Prostate gland (tissue), 2 donors: ENCODE measurements at regions not wholly inside any gene's neighbourhood (a gene's known extent, or its start where the extent isn't known, plus 50 kb on each side); places are given as distances from the start of the nearest gene placed in this dataset.
"Not testable (repeated sequence)": the region's sequence is repeated elsewhere in the genome, so short reads cannot be mapped to it uniquely, and the experiment has no call there.

Experiments used
- DNase-seq: peaks from one replicate; pipeline ENCODE4 v3.0.0-alpha.2; 2019; ENCODE audit warnings: low spot score
- H3K27ac ChIP-seq, 2 donors: fragments of 200-600 bp; sonication (generic); 2 replicates each; pipeline ENCODE4 v1.5.1; 2017 to 2019
- H3K27me3 ChIP-seq: fragments of 200-600 bp; sonication (generic); replicated peaks from 2 replicates; pipeline ENCODE4 v1.5.1; 2019; ENCODE audit not compliant: insufficient read depth
- H3K36me3 ChIP-seq, 2 donors: fragments of 200-600 bp; sonication (generic); 1 replicate in 1 of 2; 2 replicates in 1 of 2; pipeline versions ENCODE4 v1.5.1 to v1.8.1; 2017 to 2019
- H3K4me1 ChIP-seq: fragments of 200-600 bp; sonication (generic); replicated peaks from 2 replicates; pipeline ENCODE4 v1.5.1; 2019
- H3K4me3 ChIP-seq, 2 donors: fragments of 200-600 bp; sonication (generic); 2 replicates each; pipeline ENCODE4 v1.5.1; 2017 to 2019
- H3K9me3 ChIP-seq: fragments of 200-600 bp; sonication (generic); 2 replicates; pipeline ENCODE4 v1.5.1; 2017
- POLR2A ChIP-seq: fragments of 450-650 bp; IDR thresholded peaks from one replicate; pipeline ENCODE4 v1.6.1; 2016; ENCODE audit warnings: antibody characterized with exemption, mild to moderate bottlenecking
- POLR2AphosphoS5 ChIP-seq: sonication (generic); formaldehyde crosslinking; IDR thresholded peaks from one replicate; pipeline ENCODE4 v1.6.1; 2017; ENCODE audit warnings: antibody characterized with exemption
- WGBS: methylation state at CpG from one replicate; pipeline ENCODE4 v1.1.5; 2018; 5-methylcytosine and 5-hydroxymethylcytosine counted together
- intact Hi-C: fragments of 100-400 bp; cut with DNase I; formaldehyde crosslinking; loops from one replicate; pipeline ENCODE4 v1.14.2; 2022
- TF ChIP-seq, protein P1 (sequence below), 4 experiments: fragments of 200-600 bp in 2 of 4; fragments of 450-650 bp in 2 of 4; sonication (generic) in 2 of 4; IDR thresholded peaks; 1 replicate in 3 of 4; 2 replicates in 1 of 4; pipeline ENCODE4 v1.5.1; 2016 to 2019; ENCODE audit warnings: antibody characterized with exemption in 4 of 4, mild to moderate bottlenecking in 2 of 4, moderate library complexity in 2 of 4

DNA sequence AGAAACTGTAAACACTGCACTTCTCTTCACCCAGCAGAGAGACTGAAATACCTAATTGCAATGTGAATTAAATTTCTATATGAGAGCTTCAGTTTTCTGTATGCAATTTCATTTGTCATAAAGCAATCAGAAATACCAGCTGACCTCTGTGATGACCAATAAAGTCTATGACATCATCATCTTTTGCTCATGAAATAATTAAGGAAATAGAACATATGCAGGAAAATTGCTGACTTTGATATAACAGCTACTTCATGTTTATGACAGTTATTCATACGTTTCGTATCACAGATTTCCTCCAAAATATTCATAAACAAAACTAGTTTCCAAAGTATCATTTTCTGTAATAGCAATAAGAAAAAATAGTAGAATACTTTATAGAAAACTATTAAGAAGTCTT, 652.3 kb downstream of the SLCO4C1 start:
- no peaks in the 10 kb centered on the region for H3K27me3 ChIP-seq
- no peaks in the 10 kb centered on the region for H3K36me3 ChIP-seq
- H3K9me3 ChIP-seq, result no peaks in the 10 kb centered on the region
- H3K27ac ChIP-seq, result no peak overlapping the region
- no peak overlapping the region for H3K4me3 ChIP-seq
- no peaks in the 10 kb centered on the region for H3K4me1 ChIP-seq
- TF ChIP-seq POLR2AphosphoS5, result no peak
- no peak for TF ChIP-seq POLR2A
- TF ChIP-seq, protein P1, sequence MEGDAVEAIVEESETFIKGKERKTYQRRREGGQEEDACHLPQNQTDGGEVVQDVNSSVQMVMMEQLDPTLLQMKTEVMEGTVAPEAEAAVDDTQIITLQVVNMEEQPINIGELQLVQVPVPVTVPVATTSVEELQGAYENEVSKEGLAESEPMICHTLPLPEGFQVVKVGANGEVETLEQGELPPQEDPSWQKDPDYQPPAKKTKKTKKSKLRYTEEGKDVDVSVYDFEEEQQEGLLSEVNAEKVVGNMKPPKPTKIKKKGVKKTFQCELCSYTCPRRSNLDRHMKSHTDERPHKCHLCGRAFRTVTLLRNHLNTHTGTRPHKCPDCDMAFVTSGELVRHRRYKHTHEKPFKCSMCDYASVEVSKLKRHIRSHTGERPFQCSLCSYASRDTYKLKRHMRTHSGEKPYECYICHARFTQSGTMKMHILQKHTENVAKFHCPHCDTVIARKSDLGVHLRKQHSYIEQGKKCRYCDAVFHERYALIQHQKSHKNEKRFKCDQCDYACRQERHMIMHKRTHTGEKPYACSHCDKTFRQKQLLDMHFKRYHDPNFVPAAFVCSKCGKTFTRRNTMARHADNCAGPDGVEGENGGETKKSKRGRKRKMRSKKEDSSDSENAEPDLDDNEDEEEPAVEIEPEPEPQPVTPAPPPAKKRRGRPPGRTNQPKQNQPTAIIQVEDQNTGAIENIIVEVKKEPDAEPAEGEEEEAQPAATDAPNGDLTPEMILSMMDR (IDR thresholded peaks at IDR 0.05), result no peak
- intact Hi-C loops, result no loop called here
- no peak for DNase-seq
- 82% methylated on average over 2 of the region's 2 CpGs for WGBS

DNA sequence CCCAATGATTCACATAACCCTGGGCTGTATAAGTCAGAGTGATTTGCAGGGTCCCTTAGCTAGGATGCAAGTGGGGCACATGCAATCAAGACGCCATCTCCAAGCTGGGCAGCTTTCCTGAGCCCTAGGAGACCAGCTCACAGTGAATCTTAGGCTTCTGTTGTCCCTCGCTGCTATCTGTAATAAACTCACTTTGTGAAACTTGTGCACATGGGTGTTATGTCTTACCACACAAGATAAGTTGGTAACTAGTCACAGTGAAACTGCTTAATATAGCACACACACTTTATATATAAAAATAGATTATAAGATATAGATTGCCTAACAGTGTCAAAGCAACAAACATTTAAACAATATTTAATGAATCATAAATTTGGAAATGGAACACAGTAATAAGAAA, 658.5 kb downstream of the SLCO4C1 start:
- H3K4me3 ChIP-seq, result no peak overlapping the region
- no peak overlapping the region for H3K27ac ChIP-seq
- WGBS, result 92% methylated on average over 2 of the region's 2 CpGs
- no peaks in the 10 kb centered on the region for H3K9me3 ChIP-seq
- no peaks in the 10 kb centered on the region for H3K36me3 ChIP-seq
- no peak for DNase-seq
- TF ChIP-seq, protein P1 (IDR thresholded peaks at IDR 0.05), result no peak
- no peak for TF ChIP-seq POLR2A
- no peak for TF ChIP-seq POLR2AphosphoS5
- intact Hi-C loops, result no loop called here
- no peaks in the 10 kb centered on the region for H3K4me1 ChIP-seq
- no peaks in the 10 kb centered on the region for H3K27me3 ChIP-seq

DNA sequence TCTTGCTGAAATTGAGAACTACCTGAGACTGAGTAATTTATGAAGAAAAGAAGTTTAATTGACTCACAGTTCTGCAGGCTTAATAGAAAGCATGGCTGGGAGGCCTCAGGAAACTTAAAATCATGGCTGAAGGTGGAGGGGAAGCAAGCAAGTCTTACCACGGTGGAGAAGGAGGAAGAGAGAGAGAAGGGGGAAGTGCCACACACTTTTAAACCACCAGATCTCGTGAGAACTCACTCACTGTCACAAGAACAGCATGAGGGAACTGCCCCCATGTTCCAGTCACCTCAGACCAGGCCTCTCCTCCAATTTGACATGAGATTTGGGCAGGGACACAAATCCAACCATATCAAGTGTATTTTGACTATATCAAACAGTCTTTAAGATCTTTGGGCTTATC, 668.3 kb downstream of the SLCO4C1 start:
- H3K4me1 ChIP-seq, H3K36me3 ChIP-seq, H3K4me3 ChIP-seq, H3K27ac ChIP-seq, DNase-seq, H3K9me3 ChIP-seq, intact Hi-C loops, H3K27me3 ChIP-seq: not testable (repeated sequence)
- WGBS, result 44% methylated on average over 2 of the region's 2 CpGs

DNA sequence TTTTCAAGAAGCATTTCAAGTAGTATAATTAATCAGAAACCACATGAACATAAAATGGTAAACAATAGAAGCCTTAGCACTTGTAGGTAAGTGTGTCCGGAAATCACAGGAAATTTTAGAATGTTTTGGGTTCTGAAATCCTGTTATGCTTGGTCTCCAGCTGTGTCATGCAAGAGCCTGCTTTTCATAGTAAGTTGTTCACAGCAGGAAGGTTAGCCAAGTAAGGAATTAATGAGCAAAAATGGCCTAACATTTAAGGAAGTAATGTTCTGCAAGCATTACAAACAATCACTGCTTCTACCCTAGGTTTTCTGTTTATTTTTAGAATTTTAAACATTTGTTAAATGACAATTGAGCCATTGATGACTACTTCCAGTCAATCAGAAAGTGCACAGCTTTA, 669.5 kb downstream of the SLCO4C1 start:
- no peaks in the 10 kb centered on the region for H3K27me3 ChIP-seq
- no peaks in the 10 kb centered on the region for H3K36me3 ChIP-seq
- whole genome bisulfite sequencing, result 76% methylated on average over 1 of the region's 1 CpG
- intact Hi-C loops, result no loop called here
- H3K4me3 ChIP-seq, result no peak overlapping the region
- no peak for DNase-seq
- H3K27ac ChIP-seq, result no peak overlapping the region
- TF ChIP-seq POLR2A, result no peak
- TF ChIP-seq, protein P1 (IDR thresholded peaks at IDR 0.05), result no peak
- no peak for TF ChIP-seq POLR2AphosphoS5
- no peaks in the 10 kb centered on the region for H3K9me3 ChIP-seq
- H3K4me1 ChIP-seq, result no peaks in the 10 kb centered on the region

DNA sequence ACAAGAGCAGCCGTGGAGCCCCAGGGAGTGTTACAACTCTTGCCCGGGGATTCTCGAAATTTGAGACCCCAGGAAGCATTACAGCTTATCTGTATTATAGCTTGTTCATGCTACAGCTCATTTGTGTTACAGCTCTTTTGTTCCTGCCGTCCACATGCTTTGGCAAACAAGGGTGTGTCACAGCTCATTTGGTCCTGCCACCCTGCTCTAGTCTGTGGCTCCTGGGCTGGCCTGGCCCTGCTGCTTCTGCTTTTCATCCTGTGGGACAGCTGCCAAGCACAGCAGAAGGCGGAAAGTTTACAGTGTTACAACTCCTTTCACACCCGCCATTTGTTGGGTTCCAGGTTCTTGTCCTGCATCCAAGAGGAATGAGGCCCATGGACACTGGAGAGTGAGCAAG, 685.0 kb downstream of the SLCO4C1 start:
- no peaks in the 10 kb centered on the region for H3K9me3 ChIP-seq
- intact Hi-C loops, result no loop called here
- no peak for DNase-seq
- WGBS, result 51% methylated on average over 6 of the region's 6 CpGs
- H3K4me1 ChIP-seq, result no peaks in the 10 kb centered on the region
- TF ChIP-seq POLR2AphosphoS5 (no peak), POLR2A (no peak)
- TF ChIP-seq, protein P1 (IDR thresholded peaks at IDR 0.05), result no peak
- H3K27me3 ChIP-seq, result no peaks in the 10 kb centered on the region
- no peaks in the 10 kb centered on the region for H3K36me3 ChIP-seq
- H3K27ac ChIP-seq, result no peak overlapping the region
- no peak overlapping the region for H3K4me3 ChIP-seq

DNA sequence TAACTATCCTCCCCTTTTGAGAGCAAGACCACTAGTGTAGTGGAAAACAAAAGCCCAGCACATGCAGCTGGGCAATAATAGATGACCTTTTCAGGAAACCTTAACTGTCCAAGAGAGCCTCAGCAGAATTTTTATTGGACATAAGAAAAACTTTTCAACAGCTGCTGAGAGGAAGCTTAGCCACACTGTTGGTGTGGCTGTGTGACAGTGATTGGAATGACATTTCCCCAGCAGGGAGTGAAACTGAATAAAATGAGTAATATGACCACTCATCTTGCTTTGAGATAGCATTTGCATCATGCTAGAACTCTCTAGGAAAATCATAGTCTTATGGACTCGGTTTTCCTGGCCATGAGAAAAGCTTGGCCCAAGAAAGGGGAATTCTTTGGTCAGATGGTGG, 687.8 kb downstream of the SLCO4C1 start:
- intact Hi-C loops, result no loop called here
- no peak for DNase-seq
- Histone ChIP-seq H3K27ac (no peak overlapping the region), H3K4me3 (no peak overlapping the region), H3K4me1 (no peaks in the 10 kb centered on the region), H3K27me3 (no peaks in the 10 kb centered on the region), H3K9me3 (no peaks in the 10 kb centered on the region), H3K36me3 (no peaks in the 10 kb centered on the region)
- TF ChIP-seq POLR2A, result no peak
- TF ChIP-seq, protein P1 (IDR thresholded peaks at IDR 0.05), result no peak
- no peak for TF ChIP-seq POLR2AphosphoS5
- 88% methylated on average over 1 of the region's 1 CpG for WGBS
